Mucosa of descending colon (tissue), 3 donors: ENCODE measurements at regions not wholly inside any gene's neighbourhood (a gene's known extent, or its start where the extent isn't known, plus 50 kb on each side); places are given as distances from the start of the nearest gene placed in this dataset.
"Not testable (repeated sequence)": the region's sequence is repeated elsewhere in the genome, so short reads cannot be mapped to it uniquely, and the experiment has no call there.

Experiments used
- ATAC-seq: fragments of 200-7000 bp; cut with Tn5 transposase; one replicate; pipeline ENCODE4 v1.9.1; 2020; ENCODE audit warnings: mild to moderate bottlenecking, moderate library complexity
- DNase-seq, 3 donors: peaks; one replicate each; pipeline ENCODE4 v3.0.0-alpha.2; 2020
- H3K36me3 ChIP-seq: fragments of 200-600 bp; one replicate; pipeline ENCODE4 v1.8.0; 2021; ENCODE audit warnings: low read depth, mild to moderate bottlenecking
- H3K4me1 ChIP-seq: fragments of 200-600 bp; one replicate; pipeline ENCODE4 v1.8.0; 2021; ENCODE audit warnings: low read depth, mild to moderate bottlenecking
- H3K4me3 ChIP-seq: fragments of 200-600 bp; one replicate; pipeline ENCODE4 v1.8.0; 2021; ENCODE audit warnings: mild to moderate bottlenecking
- H3K9me3 ChIP-seq: fragments of 200-600 bp; one replicate; pipeline ENCODE4 v1.8.0; 2021; ENCODE audit warnings: mild to moderate bottlenecking
- intact Hi-C, 2 donors: fragments of 100-400 bp; cut with DNase I in 1 of 2; cut with micrococcal nuclease in 1 of 2; formaldehyde crosslinking; loops; one replicate each; pipeline versions ENCODE4 v1.11.0 to v1.11.1; 2022; cut with DNase I, micrococcal nuclease
- TF ChIP-seq, protein P1 (sequence below): fragments of 200-600 bp; IDR thresholded peaks from one replicate; pipeline ENCODE4 v1.8.0; 2022; ENCODE audit warnings: antibody characterized with exemption, mild to moderate bottlenecking
- donor health status: DM: no; HTN: no; CAD: no; lungs with moderate emphysema.
- donor health status: DM: no; HTN: no; CAD: no.
- donor health status: DM: no; HTN: yes; CAD: no.

DNA sequence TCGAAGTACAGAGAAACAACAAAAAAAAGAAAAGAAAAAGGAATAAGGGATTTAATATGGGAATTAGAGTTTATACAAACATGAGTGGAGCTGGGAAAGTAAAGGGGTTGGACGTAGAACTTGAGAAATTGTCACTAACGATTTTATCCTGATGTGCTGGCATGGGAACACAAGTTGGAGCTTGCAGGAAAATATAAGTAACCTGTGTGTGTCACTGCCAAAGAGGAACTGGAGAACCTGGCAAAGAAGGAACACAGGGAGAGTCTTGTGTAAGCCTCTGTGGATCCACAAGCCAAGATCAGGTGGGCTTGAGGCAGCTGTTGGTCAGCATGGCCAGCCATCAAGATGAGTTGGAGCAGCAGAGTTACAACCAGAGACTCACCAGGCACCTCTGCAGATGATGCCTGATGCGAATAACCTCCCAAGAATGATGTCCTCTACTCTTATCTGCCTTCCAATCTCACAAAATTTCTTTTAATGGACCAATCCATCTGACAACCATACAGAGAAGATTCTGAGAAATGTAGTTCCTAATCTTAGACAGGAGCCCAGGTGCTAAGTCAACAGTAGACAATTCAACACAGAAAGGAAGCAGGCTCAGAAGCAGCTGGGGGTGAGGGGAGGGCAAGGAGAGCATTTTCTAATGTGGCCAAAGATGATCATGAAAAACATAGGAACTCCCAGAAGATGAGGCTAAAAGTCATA, 77.0 kb upstream of the SPOPL start:
- ATAC-seq, result no peak
- Histone ChIP-seq H3K4me1 (no peaks in the 10 kb centered on the region), H3K36me3 (no peaks in the 10 kb centered on the region), H3K9me3 (peaks cover 9% of the 10 kb centered on the region), H3K4me3 (no peak overlapping the region)
- TF ChIP-seq, protein P1, sequence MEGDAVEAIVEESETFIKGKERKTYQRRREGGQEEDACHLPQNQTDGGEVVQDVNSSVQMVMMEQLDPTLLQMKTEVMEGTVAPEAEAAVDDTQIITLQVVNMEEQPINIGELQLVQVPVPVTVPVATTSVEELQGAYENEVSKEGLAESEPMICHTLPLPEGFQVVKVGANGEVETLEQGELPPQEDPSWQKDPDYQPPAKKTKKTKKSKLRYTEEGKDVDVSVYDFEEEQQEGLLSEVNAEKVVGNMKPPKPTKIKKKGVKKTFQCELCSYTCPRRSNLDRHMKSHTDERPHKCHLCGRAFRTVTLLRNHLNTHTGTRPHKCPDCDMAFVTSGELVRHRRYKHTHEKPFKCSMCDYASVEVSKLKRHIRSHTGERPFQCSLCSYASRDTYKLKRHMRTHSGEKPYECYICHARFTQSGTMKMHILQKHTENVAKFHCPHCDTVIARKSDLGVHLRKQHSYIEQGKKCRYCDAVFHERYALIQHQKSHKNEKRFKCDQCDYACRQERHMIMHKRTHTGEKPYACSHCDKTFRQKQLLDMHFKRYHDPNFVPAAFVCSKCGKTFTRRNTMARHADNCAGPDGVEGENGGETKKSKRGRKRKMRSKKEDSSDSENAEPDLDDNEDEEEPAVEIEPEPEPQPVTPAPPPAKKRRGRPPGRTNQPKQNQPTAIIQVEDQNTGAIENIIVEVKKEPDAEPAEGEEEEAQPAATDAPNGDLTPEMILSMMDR, result no peak
- no peak for DNase-seq
- intact Hi-C loops, result no loop called here

DNA sequence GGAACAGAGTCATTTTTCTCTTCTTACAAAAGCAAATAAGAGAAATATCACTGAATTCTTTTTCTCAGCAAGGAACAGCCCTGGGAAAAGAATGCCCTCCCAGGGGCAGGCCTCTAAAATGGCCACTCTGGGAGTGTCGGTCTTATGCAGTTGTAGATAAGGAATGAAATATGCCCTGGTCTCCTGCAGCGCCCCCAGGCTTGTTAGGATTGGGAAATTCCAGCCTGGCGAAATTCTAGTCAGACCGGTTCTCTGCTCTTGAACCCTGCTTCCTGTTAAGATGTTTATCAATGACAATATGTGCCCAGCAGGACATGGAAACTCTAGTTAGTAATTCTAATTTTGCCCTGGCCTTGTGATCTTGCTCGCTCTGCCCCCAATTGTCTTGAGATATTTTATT, 75.5 kb upstream of the SPOPL start:
- H3K4me1 ChIP-seq, intact Hi-C loops, DNase-seq, H3K4me3 ChIP-seq, H3K36me3 ChIP-seq, ATAC-seq, H3K9me3 ChIP-seq: not testable (repeated sequence)

DNA sequence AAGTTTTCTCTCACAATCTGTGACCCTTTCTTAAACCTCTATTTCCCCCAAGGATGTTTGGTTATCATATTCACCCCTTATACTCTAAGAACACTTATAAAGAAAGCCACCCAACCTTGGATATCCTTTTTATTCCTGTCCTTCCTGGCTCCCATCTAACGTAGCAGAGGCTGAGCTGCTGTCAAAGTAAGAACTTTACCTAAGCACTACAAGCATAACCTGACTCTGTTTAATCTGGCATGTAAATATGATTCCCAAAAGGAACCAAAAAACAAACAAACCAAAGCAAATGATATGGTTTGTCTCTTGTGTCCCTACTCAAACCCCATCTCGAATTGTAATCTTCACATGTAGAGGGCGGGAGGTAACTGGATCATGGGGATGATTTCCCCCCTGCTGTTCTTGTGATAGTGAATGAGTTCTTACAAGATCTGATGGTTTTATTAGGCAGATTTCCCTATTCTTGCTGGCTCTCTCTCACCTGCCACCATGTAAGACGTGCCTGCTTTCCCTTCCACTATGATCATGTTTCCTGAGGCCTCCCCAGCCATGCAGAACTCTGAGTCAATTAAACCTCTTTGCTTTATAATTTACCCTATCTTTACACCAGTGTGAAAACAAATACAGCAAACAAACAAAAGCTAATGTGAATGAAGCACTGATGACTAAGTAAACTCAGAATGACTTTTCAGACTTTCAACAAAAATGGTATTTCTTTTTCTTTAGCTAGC, 72.7 kb upstream of the SPOPL start:
- no peaks in the 10 kb centered on the region for H3K36me3 ChIP-seq
- ATAC-seq, result no peak
- DNase-seq, result no peak
- TF ChIP-seq, protein P1, result no peak
- H3K9me3 ChIP-seq, result peaks cover 9% of the 10 kb centered on the region
- no peaks in the 10 kb centered on the region for H3K4me1 ChIP-seq
- no peak overlapping the region for H3K4me3 ChIP-seq
- intact Hi-C loops, result no loop called here

DNA sequence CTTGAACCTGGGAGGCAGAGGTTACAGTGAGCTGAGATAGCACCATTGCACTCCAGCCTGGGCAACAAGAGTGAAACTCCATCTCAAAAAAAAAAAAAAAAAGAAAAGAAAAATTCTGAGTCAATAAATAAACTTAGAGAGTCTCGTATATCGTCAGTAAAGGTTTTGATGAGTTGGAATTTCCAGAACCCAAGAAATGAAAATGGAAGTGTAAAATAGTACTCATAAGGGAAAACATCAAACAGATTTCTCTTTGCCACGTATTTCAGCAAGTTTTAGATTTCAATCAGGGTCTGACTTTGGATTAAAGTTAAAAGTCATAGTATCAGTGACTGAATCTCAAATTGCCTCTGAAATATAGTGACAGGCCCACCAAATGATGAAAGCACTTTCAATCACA, 71.4 kb upstream of the SPOPL start:
- TF ChIP-seq, protein P1, result no peak
- no peaks in the 10 kb centered on the region for H3K4me1 ChIP-seq
- DNase-seq (no peak), ATAC-seq (no peak)
- intact Hi-C loops, result no loop called here
- H3K36me3 ChIP-seq, result no peaks in the 10 kb centered on the region
- no peak overlapping the region for H3K4me3 ChIP-seq
- H3K9me3 ChIP-seq, result peaks cover 9% of the 10 kb centered on the region

DNA sequence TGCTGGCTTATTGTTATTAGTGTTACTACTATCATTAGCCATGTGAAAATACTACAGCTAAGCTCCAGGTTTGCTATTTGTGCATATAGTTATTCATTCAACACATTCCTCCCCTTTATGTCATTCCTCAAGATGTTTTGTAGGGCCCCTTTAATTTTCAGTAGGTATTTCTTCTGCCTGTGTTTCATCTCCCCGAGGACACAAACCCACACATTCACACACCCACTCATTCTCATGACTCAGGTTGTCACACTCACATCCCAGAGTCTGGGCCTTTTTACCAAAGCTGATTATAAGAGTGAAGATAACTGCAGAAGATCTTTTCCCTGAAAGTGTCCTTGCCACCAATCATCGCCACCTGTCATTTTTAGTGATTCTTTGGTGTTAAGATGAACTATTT, 68.6 kb upstream of the SPOPL start:
- TF ChIP-seq, protein P1, result no peak
- no peak overlapping the region for H3K4me3 ChIP-seq
- H3K36me3 ChIP-seq, result no peaks in the 10 kb centered on the region
- ATAC-seq, result no peak
- intact Hi-C loops, result no loop called here
- no peaks in the 10 kb centered on the region for H3K9me3 ChIP-seq
- DNase-seq, result no peak
- no peaks in the 10 kb centered on the region for H3K4me1 ChIP-seq
